CD1c-positive myeloid dendritic cell (primary cell): ENCODE measurements at regions not wholly inside any gene's neighbourhood (a gene's known extent, or its start where the extent isn't known, plus 50 kb on each side); places are given as distances from the start of the nearest gene placed in this dataset.
"Not testable (repeated sequence)": the region's sequence is repeated elsewhere in the genome, so short reads cannot be mapped to it uniquely, and the experiment has no call there.

Experiments
- DNase-seq: peaks from one replicate; pipeline ENCODE4 v3.0.0-alpha.2; 2016; ENCODE audit errors: extremely low spot score

DNA sequence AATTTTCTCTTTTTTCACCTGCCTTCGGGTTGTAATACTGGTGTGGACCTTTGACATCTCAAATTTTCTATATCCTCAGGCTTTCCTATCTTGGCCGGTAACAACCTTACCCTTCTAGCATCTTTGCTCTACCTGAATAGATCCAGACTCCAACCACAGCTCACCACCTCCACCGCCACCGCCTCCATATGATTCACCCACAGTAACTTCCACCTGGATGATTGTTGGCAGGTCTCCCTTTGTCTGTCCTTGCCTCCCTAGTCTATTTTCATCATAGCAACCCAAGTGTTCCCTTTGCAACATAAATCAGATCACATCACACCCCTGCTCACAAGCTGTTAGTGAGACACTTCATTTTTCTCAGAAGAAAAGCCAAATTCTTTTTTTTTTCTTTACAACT, 525.8 kb upstream of the POU3F2 start:
- DNase-seq = no peak

DNA sequence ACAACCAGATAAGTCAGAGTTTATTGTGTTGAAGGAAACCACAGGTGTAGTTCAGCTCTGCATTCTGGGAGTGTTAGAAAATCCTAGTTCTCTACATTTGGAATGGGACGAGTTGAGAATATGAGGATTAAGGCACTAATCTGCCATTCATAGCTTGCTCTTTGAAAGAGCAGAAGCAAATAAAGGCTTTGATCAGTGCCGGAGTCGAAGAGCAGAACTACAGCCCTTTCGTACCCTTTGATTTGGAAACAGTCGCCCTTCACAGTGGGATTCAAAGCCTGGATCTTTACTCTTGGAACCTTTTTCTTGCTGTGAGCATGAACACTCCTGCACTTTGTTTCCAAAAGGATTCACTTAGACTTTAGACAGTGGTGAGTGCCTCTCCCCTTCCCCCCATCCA, 523.9 kb upstream of the POU3F2 start:
- no peak for DNase-seq

- no peak for DNase-seq
These were observed 510.8 kb upstream of the POU3F2 start for GRCh38 chr6:98323605-98324004.

GRCh38 chr6:98324446-98324845, 509.9 kb upstream of the POU3F2 start:
- DNase-seq = no peak

DNA sequence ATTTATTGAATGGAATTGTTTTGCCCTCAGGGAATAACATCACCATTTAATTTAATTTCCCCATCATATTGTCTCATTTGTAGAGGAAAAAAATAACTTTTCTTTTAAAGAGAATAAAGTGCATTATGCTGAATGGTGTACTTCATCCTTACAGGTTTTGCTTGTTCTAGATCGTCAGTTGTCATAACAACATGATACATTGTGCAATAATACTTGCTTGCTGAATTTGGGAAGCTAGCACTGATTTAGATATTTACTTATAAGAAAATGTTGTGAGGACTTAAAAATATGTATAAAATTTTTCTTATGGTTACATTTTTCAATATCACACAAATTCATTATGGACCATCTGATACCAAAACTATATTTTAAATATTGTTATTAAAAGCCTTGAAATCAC, 509.0 kb upstream of the POU3F2 start:
- no peak for DNase-seq

GRCh38 chr6:98333273-98333672, 501.1 kb upstream of the POU3F2 start:
- no peak for DNase-seq

GRCh38 chr6:98335594-98335993, 498.8 kb upstream of the POU3F2 start:
- DNase-seq = no peak

- no peak for DNase-seq
These were observed 494.9 kb upstream of the POU3F2 start for GRCh38 chr6:98339506-98339905.

- no peak for DNase-seq
These were observed 491.4 kb upstream of the POU3F2 start for GRCh38 chr6:98343004-98343403.

DNA sequence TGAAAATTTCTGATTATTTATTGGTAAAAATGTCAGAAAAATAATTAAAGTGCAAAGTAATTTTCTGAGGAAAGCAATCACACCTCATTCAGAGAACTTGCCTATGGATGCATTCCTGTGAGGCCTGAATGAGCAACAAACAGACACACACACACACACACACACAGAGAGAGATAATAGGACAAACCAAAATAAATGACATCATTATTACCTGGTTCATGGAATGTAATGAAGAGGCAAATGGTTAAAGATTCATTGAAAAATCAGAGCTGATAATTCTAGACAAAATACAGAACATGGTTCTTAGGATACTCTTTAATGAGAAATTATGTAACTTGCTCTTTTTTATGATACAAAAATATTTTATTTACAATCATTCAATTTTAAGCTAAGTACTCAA, 490.6 kb upstream of the POU3F2 start:
- no peak for DNase-seq

DNA sequence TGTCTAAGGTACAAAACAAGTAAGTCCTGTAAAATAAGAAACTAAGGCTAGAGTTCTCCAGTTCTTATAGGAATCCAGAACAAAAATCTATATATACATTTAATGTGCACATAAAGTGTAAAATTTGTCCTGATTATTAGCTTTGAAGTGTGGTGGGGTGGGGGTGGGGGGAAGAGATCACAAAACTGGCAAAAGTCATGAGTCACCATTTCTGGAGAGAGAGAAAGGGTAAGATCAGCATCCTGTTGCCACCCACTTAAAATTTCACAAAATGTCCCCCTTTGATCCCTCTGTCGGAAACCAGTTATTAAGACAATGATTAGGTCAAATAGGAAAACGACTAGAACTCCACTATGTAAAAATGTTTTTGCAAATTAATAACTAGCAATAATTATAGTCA, 482.0 kb upstream of the POU3F2 start:
- no peak for DNase-seq

DNA sequence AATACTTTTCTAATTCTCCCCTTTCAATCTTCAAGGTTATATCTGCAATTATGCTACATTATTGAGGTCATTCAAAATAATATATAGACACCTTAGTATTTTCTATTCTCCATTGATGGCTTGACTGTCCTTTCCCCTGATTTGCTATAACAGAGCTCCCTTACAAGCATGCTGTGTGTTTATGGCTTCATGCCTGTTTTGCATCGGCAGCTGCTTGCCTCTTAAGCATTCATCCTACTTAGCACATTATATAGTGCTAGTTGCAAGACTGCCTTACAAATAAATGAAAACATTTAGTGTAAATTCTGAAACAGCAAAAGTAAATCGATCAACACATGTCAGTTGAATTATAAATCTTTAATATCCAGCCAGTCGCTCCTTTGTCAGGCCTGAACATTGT, 476.2 kb upstream of the POU3F2 start:
- DNase-seq = no peak

DNA sequence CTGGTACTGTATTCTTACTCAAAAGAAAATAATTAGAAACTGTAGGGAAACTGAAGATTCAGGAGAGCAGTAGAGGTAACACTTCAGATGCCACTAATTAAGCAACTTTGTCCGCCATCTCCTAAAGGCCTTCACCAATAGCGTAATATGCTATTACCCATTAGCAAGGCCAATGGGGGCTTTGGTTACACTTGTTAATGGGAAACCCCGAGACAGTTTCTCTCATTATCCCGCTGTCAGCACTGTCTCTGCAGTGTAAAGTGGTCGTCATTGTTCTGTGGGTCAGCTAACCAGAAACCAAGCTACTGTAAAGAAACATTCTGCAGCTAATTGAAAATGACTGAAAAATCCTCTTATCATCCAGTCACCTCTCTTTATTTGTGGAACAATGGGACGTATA, 468.0 kb upstream of the POU3F2 start:
- no peak for DNase-seq

GRCh38 chr6:98380589-98380988, 453.8 kb upstream of the POU3F2 start:
- DNase-seq = no peak

GRCh38 chr6:98382246-98382645, 452.1 kb upstream of the POU3F2 start:
- no peak for DNase-seq

GRCh38 chr6:98384334-98384733, 450.0 kb upstream of the POU3F2 start:
- DNase-seq = no peak

- no peak for DNase-seq
These were observed 449.6 kb upstream of the POU3F2 start for GRCh38 chr6:98384801-98385200.

DNA sequence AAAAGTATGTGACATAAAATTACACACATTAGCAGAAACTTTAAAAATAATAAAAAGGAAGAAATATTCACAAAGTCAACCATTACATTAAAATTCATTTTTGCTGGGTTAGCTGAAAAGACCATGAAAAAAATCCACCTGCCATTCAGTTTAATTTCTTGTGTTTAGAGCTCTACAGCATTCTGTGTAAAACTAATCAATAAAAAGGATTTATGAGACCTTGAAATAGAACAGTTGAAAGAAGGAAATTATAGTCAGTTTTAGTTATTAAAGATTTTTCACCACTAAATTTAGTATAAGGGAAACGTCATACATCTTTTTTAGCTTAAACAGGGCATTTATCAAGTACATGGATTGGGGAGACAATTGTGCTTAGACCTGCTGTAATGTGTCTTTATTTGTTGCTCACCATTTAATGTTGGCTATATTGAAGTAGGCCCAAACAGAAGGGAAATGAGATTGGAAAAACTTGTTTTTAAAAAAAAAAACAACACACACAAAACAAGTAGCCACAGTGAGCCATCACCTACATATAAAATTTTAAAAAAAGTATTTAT, 438.7 kb upstream of the POU3F2 start:
- DNase-seq = no peak

- no peak for DNase-seq
These were observed 418.3 kb upstream of the POU3F2 start for GRCh38 chr6:98416027-98416426.

DNA sequence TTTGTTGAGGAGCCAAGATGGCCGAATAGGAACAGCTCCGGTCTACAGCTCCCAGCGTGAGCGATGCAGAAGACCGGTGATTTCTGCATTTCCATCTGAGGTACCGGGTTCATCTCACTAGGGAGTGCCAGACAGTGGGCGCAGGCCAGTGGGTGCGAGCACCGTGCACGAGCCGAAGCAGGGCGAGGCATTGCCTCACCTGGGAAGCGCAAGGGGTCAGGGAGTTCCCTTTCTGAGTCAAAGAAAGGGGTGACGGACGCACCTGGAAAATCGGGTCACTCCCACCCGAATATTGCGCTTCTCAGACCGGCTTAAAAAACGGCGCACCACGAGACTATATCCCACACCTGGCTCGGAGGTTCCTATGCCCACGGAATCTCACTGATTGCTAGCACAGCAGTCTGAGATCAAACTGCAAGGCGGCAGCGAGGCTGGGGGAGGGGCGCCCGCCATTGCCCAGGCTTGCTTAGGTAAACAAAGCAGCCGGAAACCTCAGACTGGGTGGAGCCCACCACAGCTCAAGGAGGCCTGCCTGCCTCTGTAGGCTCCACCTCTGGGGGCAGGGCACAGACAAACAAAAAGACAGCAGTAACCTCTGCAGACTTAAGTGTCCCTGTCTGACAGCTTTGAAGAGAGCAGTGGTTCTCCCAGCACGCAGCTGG, 417.7 kb upstream of the POU3F2 start:
- DNase-seq = not testable (repeated sequence)

GRCh38 chr6:98433325-98434056, 400.9 kb upstream of the POU3F2 start:
- DNase-seq = no peak

- DNase-seq = no peak
These were observed 390.7 kb upstream of the POU3F2 start for GRCh38 chr6:98443633-98444032.

DNA sequence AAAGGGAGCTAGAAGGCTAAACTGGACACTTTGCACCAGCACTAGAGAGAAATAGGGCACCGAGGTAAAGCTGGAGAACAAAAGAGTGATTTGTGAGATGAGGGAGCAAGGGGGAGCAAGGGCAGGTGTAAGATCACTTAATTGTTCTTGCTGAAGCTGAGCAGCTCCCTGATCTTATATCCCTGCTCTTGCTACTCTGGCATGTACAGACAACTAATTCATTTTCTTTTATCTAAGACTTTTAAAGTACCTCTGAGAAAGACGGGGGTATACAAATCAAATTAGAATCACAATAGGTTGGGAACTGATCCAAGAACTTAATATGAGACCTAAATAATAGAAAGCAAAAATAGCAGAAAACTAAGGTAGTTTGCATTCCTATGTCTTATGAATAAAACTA, 381.7 kb upstream of the POU3F2 start:
- DNase-seq = no peak
